CMK (cell line): ENCODE measurements at regions not wholly inside any gene's neighbourhood (a gene's known extent, or its start where the extent isn't known, plus 50 kb on each side); places are given as distances from the start of the nearest gene placed in this dataset.
"Not testable (repeated sequence)": the region's sequence is repeated elsewhere in the genome, so short reads cannot be mapped to it uniquely, and the experiment has no call there.

Experiments used
- DNase-seq: peaks from one replicate; pipeline ENCODE4 v3.0.0-alpha.2; 2010; ENCODE audit warnings: low read depth

GRCh38 chr6:57708061-57708460 lies 390.6 kb downstream of the PRIM2 start:
- not testable (repeated sequence) for DNase-seq

GRCh38 chr6:57722546-57722945 lies 405.1 kb downstream of the PRIM2 start:
- not testable (repeated sequence) for DNase-seq

GRCh38 chr6:57723815-57724401 lies 406.5 kb downstream of the PRIM2 start:
- DNase-seq: not testable (repeated sequence)

GRCh38 chr6:57729407-57729806 lies 412.0 kb downstream of the PRIM2 start:
- DNase-seq: not testable (repeated sequence)

- DNase-seq: not testable (repeated sequence)
These were observed 413.3 kb downstream of the PRIM2 start for GRCh38 chr6:57730726-57731125.

GRCh38 chr6:57747716-57748115 lies 430.3 kb downstream of the PRIM2 start:
- DNase-seq: not testable (repeated sequence)

GRCh38 chr6:57759850-57760249 lies 442.4 kb downstream of the PRIM2 start:
- DNase-seq: not testable (repeated sequence)

- not testable (repeated sequence) for DNase-seq
These were observed 475.4 kb downstream of the PRIM2 start for GRCh38 chr6:57792720-57793397.

- not testable (repeated sequence) for DNase-seq
These were observed 475.9 kb downstream of the PRIM2 start for GRCh38 chr6:57793398-57793762.

- DNase-seq: not testable (repeated sequence)
These were observed 482.5 kb downstream of the PRIM2 start for GRCh38 chr6:57799703-57800479.

- DNase-seq: not testable (repeated sequence)
These were observed 491.2 kb downstream of the PRIM2 start for GRCh38 chr6:57808581-57808980.

- not testable (repeated sequence) for DNase-seq
These were observed 492.0 kb downstream of the PRIM2 start for GRCh38 chr6:57809454-57809853.

GRCh38 chr6:57813271-57814075 lies 496.0 kb downstream of the PRIM2 start:
- not testable (repeated sequence) for DNase-seq

- DNase-seq: not testable (repeated sequence)
These were observed 498.4 kb downstream of the PRIM2 start for GRCh38 chr6:57815826-57816225.

- DNase-seq: not testable (repeated sequence)
These were observed 503.9 kb downstream of the PRIM2 start for GRCh38 chr6:57821325-57821724.

GRCh38 chr6:57822448-57822847 lies 505.0 kb downstream of the PRIM2 start:
- not testable (repeated sequence) for DNase-seq

- DNase-seq: no peak
These were observed 505.5 kb downstream of the PRIM2 start for GRCh38 chr6:57822896-57823358.

- not testable (repeated sequence) for DNase-seq
These were observed 520.3 kb downstream of the PRIM2 start for GRCh38 chr6:57837622-57838209.

- not testable (repeated sequence) for DNase-seq
These were observed 524.1 kb downstream of the PRIM2 start for GRCh38 chr6:57841551-57841950.

- not testable (repeated sequence) for DNase-seq
These were observed 536.4 kb downstream of the PRIM2 start for GRCh38 chr6:57853745-57854407.
